Stimulated activated naive B cell treated with anti-CD40 and anti-IgM and Interleukin-4, amounts not matched to agents 10 μg/mL and 1 μg/mL and 100 μg/mL, for 72 hours (primary cell): ENCODE measurements at regions not wholly inside any gene's neighbourhood (a gene's known extent, or its start where the extent isn't known, plus 50 kb on each side); places are given as distances from the start of the nearest gene placed in this dataset.

Experiments
- ATAC-seq, 2 donors: fragments of 150-1000 bp; cut with Tn5 transposase; replicated peaks; 2 replicates each; pipeline ENCODE4 v1.10.0; 2021; ENCODE audit warnings: moderate library complexity in 1 of 2
- DNase-seq: peaks from one replicate; pipeline ENCODE4 v3.0.0; 2021
- H3K27ac Mint-ChIP-seq: one replicate; pipeline ENCODE4 v1.8.0; 2022; ENCODE audit warnings: mild to moderate bottlenecking, mixed read lengths
- H3K27me3 Mint-ChIP-seq, 2 donors: one replicate each; pipeline ENCODE4 v1.8.0; 2022; ENCODE audit warnings: mixed read lengths in 2 of 2
- H3K36me3 Mint-ChIP-seq, 2 donors: one replicate each; pipeline ENCODE4 v1.8.0; 2022; ENCODE audit warnings: mixed read lengths in 2 of 2, mild to moderate bottlenecking in 1 of 2
- H3K4me1 Mint-ChIP-seq, 2 donors: one replicate each; pipeline ENCODE4 v1.8.0; 2022; ENCODE audit warnings: mixed read lengths in 2 of 2, mild to moderate bottlenecking in 1 of 2
- H3K4me3 Mint-ChIP-seq, 2 donors: one replicate each; pipeline ENCODE4 v1.8.0; 2022; ENCODE audit warnings: mild to moderate bottlenecking in 2 of 2, mixed read lengths in 2 of 2, moderate library complexity in 1 of 2
- H3K9me3 Mint-ChIP-seq, 2 donors: one replicate each; pipeline ENCODE4 v1.8.0; 2022; ENCODE audit warnings: mixed read lengths in 2 of 2, mild to moderate bottlenecking in 1 of 2

GRCh38 chr11:8831861-8832260, 79.1 kb upstream of the AKIP1 start:
- Mint-ChIP-seq H3K9me3 (no peaks in the 10 kb centered on the region), H3K4me1 (peaks cover 10 to 12% of the 10 kb centered on the region in 2 donors), H3K27ac (no peak overlapping the region), H3K36me3 (no peaks in the 10 kb centered on the region), H3K4me3 (no peak overlapping the region), H3K27me3 (no peaks in the 10 kb centered on the region)
- no peak for ATAC-seq
- no peak for DNase-seq

- peak; percentile 61 for DNase-seq
- Mint-ChIP-seq H3K36me3 (no peaks in the 10 kb centered on the region), H3K27ac (peak overlapping the region; percentile 90), H3K4me1 (peaks cover 10 to 12% of the 10 kb centered on the region in 2 donors), H3K27me3 (no peaks in the 10 kb centered on the region), H3K4me3 (peak overlapping the region; percentile 63 to 66), H3K9me3 (no peaks in the 10 kb centered on the region)
- ATAC-seq: peak; percentile 96
These were observed 78.3 kb upstream of the AKIP1 start for GRCh38 chr11:8832571-8833260.

GRCh38 chr11:8833568-8834315, 77.2 kb upstream of the AKIP1 start:
- ATAC-seq (no peak), DNase-seq (no peak)
- no peaks in the 10 kb centered on the region for H3K9me3 Mint-ChIP-seq
- H3K27ac Mint-ChIP-seq: no peak overlapping the region
- H3K4me1 Mint-ChIP-seq: peaks cover 14 to 16% of the 10 kb centered on the region in 2 donors
- peaks cover 0 to 5% of the 10 kb centered on the region in 2 donors for H3K27me3 Mint-ChIP-seq
- no peaks in the 10 kb centered on the region for H3K36me3 Mint-ChIP-seq
- H3K4me3 Mint-ChIP-seq: peak overlapping the region in 1 of 2 donors; percentile 2

GRCh38 chr11:8834379-8834778, 76.6 kb upstream of the AKIP1 start:
- H3K36me3 Mint-ChIP-seq: no peaks in the 10 kb centered on the region
- H3K4me1 Mint-ChIP-seq: peaks cover 20% of the 10 kb centered on the region in 2 donors
- DNase-seq (no peak), ATAC-seq (no peak)
- H3K4me3 Mint-ChIP-seq: no peak overlapping the region
- no peak overlapping the region for H3K27ac Mint-ChIP-seq
- peaks cover 0 to 5% of the 10 kb centered on the region in 2 donors for H3K27me3 Mint-ChIP-seq
- no peaks in the 10 kb centered on the region for H3K9me3 Mint-ChIP-seq

- DNase-seq (no peak), ATAC-seq (no peak)
- Mint-ChIP-seq H3K4me3 (no peak overlapping the region), H3K4me1 (peaks cover 25 to 27% of the 10 kb centered on the region in 2 donors), H3K9me3 (no peaks in the 10 kb centered on the region), H3K36me3 (no peaks in the 10 kb centered on the region), H3K27me3 (peaks cover 5 to 10% of the 10 kb centered on the region in 2 donors), H3K27ac (no peak overlapping the region)
These were observed 72.7 kb upstream of the AKIP1 start for GRCh38 chr11:8838248-8838647.

- peak overlapping the region; percentile 31 to 44 for H3K4me3 Mint-ChIP-seq
- no peaks in the 10 kb centered on the region for H3K9me3 Mint-ChIP-seq
- peaks cover 11 to 15% of the 10 kb centered on the region in 2 donors for H3K27me3 Mint-ChIP-seq
- H3K27ac Mint-ChIP-seq: peak overlapping the region; percentile 65
- no peaks in the 10 kb centered on the region for H3K36me3 Mint-ChIP-seq
- no peak for DNase-seq
- peak; percentile 74 to 78 for ATAC-seq
- peaks cover 21 to 23% of the 10 kb centered on the region in 2 donors for H3K4me1 Mint-ChIP-seq
These were observed 71.6 kb upstream of the AKIP1 start for GRCh38 chr11:8839306-8839956.

GRCh38 chr11:8839957-8840945, 70.7 kb upstream of the AKIP1 start:
- ATAC-seq (peak; percentile 62 to 76), DNase-seq (peak; percentile 27)
- H3K4me3 Mint-ChIP-seq: peak overlapping the region in 1 of 2 donors; percentile 44
- H3K4me1 Mint-ChIP-seq: peaks cover 21 to 23% of the 10 kb centered on the region in 2 donors
- peaks cover 11 to 15% of the 10 kb centered on the region in 2 donors for H3K27me3 Mint-ChIP-seq
- H3K9me3 Mint-ChIP-seq: no peaks in the 10 kb centered on the region
- H3K27ac Mint-ChIP-seq: peak overlapping the region; percentile 65
- no peaks in the 10 kb centered on the region for H3K36me3 Mint-ChIP-seq

GRCh38 chr11:8841899-8842298, 69.1 kb upstream of the AKIP1 start:
- Mint-ChIP-seq H3K36me3 (no peaks in the 10 kb centered on the region), H3K9me3 (no peaks in the 10 kb centered on the region), H3K4me3 (no peak overlapping the region), H3K27ac (no peak overlapping the region), H3K27me3 (peaks cover 23 to 26% of the 10 kb centered on the region in 2 donors), H3K4me1 (peaks cover 21 to 23% of the 10 kb centered on the region in 2 donors)
- ATAC-seq (no peak), DNase-seq (no peak)

GRCh38 chr11:8858808-8859207, 52.2 kb upstream of the AKIP1 start:
- Mint-ChIP-seq H3K4me3 (no peak overlapping the region), H3K36me3 (no peaks in the 10 kb centered on the region), H3K9me3 (no peaks in the 10 kb centered on the region), H3K27ac (no peak overlapping the region), H3K4me1 (no peaks in the 10 kb centered on the region), H3K27me3 (peaks cover 27 to 31% of the 10 kb centered on the region in 2 donors)
- ATAC-seq: no peak
- no peak for DNase-seq
